NT2/D1 (cell line): ENCODE measurements at regions not wholly inside any gene's neighbourhood (a gene's known extent, or its start where the extent isn't known, plus 50 kb on each side); places are given as distances from the start of the nearest gene placed in this dataset.

ENCODE experiments used
- SUZ12 ChIP-seq: IDR thresholded peaks from 2 replicates; pipeline ENCODE4 v1.6.1; 2011; ENCODE audit not compliant: insufficient read length, insufficient read depth; ENCODE audit errors: extremely low read depth
- ZNF274 ChIP-seq: IDR thresholded peaks from 2 replicates; pipeline ENCODE4 v1.6.1; 2011; ENCODE audit warnings: mild to moderate bottlenecking, low read depth, low read length

DNA sequence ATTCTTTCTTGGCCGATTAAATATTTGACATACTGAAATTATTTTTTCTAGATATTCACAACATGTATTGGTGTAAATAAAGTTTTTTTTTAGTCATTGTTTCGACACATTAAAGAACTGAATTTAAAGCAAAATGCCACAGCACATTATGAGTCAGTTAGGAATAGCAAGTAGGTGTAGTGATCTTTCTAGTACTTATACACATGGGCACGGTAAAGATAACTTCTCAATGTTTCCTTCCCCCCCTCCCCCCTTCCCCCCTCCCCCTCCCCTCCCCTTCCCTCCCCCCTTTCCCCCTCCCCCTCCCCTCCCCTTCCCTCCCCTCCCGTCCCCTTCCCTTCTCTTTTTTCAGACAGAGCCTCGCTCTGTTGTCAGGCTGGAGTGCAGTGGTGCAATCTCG is 1269.9 kb downstream of the ADGRL3 start:
- TF ChIP-seq ZNF274 = no peak
- no peak for TF ChIP-seq SUZ12
